ENCODE measurements at regions not wholly inside any gene's neighbourhood (a gene's known extent, or its start where the extent isn't known, plus 50 kb on each side); places are given as distances from the start of the nearest gene placed in this dataset.

DNA sequence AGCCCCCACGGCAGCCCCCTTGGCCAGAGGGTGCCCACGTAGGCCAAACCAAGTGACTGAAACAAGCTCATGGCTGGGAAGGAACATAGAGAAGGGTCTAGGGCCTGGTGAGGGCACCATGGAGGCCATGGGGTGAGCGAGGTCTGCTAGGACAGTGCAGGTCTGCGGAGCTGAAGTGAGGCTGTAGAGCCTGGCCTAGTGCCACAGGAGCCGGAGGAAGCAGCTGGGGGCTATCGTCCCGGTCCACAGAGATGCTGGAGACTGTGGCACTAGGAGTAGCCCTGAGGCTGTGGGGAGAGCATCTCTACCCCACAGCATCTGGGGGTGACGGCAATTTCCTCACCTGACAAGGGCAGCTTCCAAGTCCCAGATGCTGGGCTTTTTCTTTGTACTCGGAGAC, 150.3 kb downstream of the ZNF22 start (continued):
- TF ChIP-seq ARID4B (CRISPR knock-in tag; IDR thresholded peaks at IDR 0.05; ENCODE audit: borderline replicate concordance) (no peak), JAZF1 (CRISPR knock-in tag; IDR thresholded peaks at IDR 0.05) (no peak), SMAD4 (CRISPR knock-in tag; IDR thresholded peaks at IDR 0.05) (no peak), MLX (CRISPR knock-in tag; IDR thresholded peaks at IDR 0.05) (no peak)
- TF ChIP-seq, protein P1, sequence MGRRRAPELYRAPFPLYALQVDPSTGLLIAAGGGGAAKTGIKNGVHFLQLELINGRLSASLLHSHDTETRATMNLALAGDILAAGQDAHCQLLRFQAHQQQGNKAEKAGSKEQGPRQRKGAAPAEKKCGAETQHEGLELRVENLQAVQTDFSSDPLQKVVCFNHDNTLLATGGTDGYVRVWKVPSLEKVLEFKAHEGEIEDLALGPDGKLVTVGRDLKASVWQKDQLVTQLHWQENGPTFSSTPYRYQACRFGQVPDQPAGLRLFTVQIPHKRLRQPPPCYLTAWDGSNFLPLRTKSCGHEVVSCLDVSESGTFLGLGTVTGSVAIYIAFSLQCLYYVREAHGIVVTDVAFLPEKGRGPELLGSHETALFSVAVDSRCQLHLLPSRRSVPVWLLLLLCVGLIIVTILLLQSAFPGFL (CRISPR knock-in tag; IDR thresholded peaks at IDR 0.05; ENCODE audit: borderline replicate concordance) = no peak

- ChIA-PET POLR2A (no interaction called here), CTCF (interaction anchor here (1.0 kb wide), 1 partner anchor 83 kb away, joined by 3 read pairs; no protein-coding TSS in a partner anchor)
- no peak for DNase-seq (ENCODE audit: low spot score)
- Mint-ChIP-seq H3K4me1 (peaks cover 8% of the 10 kb centered on the region), H3K4me3 (no peak overlapping the region), H3K36me3 (no peaks in the 10 kb centered on the region), H3K27me3 (ENCODE audit: low read depth) (no peaks in the 10 kb centered on the region), H3K9me3 (peaks cover 4% of the 10 kb centered on the region; the same call in 1 of the 2 replicates), H3K27ac (no peak overlapping the region)
- no peak for TF ChIP-seq NFATC4 (CRISPR knock-in tag; IDR thresholded peaks at IDR 0.05)
- no peak for TF ChIP-seq CREB1 (CRISPR knock-in tag; IDR thresholded peaks at IDR 0.05)
- no peak for TF ChIP-seq ZNF317 (CRISPR knock-in tag; IDR thresholded peaks at IDR 0.05; ENCODE audit: borderline replicate concordance, low read depth)
- no peak for TF ChIP-seq ZNF138 (CRISPR knock-in tag; conservative IDR thresholded peaks at IDR 0.05)
- TF ChIP-seq, protein P1 (CRISPR knock-in tag; IDR thresholded peaks at IDR 0.05; ENCODE audit: borderline replicate concordance) = no peak
- TF ChIP-seq KAT7 (CRISPR knock-in tag; IDR thresholded peaks at IDR 0.05; ENCODE audit: borderline replicate concordance) = no peak
- no peak for TF ChIP-seq TCF7 (CRISPR knock-in tag; IDR thresholded peaks at IDR 0.05; ENCODE audit: low read depth)
- ATAC-seq = no peak
These were observed 150.9 kb downstream of the ZNF22 start for GRCh38 chr10:45151467-45152214.

DNA sequence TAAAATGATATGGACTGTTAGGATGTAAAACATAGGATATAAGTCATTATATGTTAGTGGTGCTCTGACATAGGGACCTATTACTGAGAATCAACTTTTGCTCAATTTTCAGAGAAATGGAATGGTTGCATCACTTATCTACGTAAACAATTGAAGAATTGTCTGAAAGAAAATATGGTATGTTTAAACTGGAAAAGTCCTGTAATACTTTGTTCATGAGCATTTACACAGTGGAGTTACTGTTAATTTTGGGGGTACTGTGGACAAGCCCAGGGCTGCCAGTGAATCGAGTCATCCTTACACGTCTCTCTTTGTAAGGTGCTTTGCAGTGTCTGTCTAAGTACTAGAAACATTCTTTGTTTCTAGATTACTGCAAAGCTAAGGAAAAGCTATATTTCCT, 152.0 kb downstream of the ZNF22 start:
- no peaks in the 10 kb centered on the region for H3K36me3 Mint-ChIP-seq
- ATAC-seq (no peak), DNase-seq (ENCODE audit: low spot score) (no peak)
- peaks cover 4% of the 10 kb centered on the region; the same call in 1 of the 2 replicates for H3K9me3 Mint-ChIP-seq
- peaks cover 8% of the 10 kb centered on the region for H3K4me1 Mint-ChIP-seq
- POLR2A ChIA-PET = no interaction called here
- no peak overlapping the region for H3K4me3 Mint-ChIP-seq
- H3K27me3 Mint-ChIP-seq (ENCODE audit: low read depth) = no peaks in the 10 kb centered on the region
- CTCF ChIA-PET = no interaction called here
- no peak overlapping the region for H3K27ac Mint-ChIP-seq
- TF ChIP-seq CREM (CRISPR knock-in tag; IDR thresholded peaks at IDR 0.05) (no peak), CREB1 (CRISPR knock-in tag; IDR thresholded peaks at IDR 0.05) (no peak), ZBTB21 (CRISPR knock-in tag; IDR thresholded peaks at IDR 0.05; ENCODE audit: borderline replicate concordance) (no peak), ZNF425 (CRISPR knock-in tag; conservative IDR thresholded peaks at IDR 0.05) (no peak), ERG (CRISPR knock-in tag; IDR thresholded peaks at IDR 0.05) (no peak), NFE2L1 (CRISPR knock-in tag; IDR thresholded peaks at IDR 0.05) (no peak), ATF1 (CRISPR knock-in tag; IDR thresholded peaks at IDR 0.05) (no peak), NR3C1 (CRISPR knock-in tag; conservative IDR thresholded peaks at IDR 0.05; ENCODE audit: low read depth) (no peak)
- TF ChIP-seq, protein P2, sequence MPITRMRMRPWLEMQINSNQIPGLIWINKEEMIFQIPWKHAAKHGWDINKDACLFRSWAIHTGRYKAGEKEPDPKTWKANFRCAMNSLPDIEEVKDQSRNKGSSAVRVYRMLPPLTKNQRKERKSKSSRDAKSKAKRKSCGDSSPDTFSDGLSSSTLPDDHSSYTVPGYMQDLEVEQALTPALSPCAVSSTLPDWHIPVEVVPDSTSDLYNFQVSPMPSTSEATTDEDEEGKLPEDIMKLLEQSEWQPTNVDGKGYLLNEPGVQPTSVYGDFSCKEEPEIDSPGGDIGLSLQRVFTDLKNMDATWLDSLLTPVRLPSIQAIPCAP (CRISPR knock-in tag; IDR thresholded peaks at IDR 0.05) = no peak
